ENCODE measurements at regions not wholly inside any gene's neighbourhood (a gene's known extent, or its start where the extent isn't known, plus 50 kb on each side); places are given as distances from the start of the nearest gene placed in this dataset.

- TF ChIP-seq ARNTL (CRISPR knock-in tag; IDR thresholded peaks at IDR 0.05; ENCODE audit: borderline replicate concordance, low read depth) (no peak), ZC3H10 (CRISPR knock-in tag; IDR thresholded peaks at IDR 0.05) (no peak), CREB5 (CRISPR knock-in tag; IDR thresholded peaks at IDR 0.05; ENCODE audit: low read depth) (no peak), POU6F1 (CRISPR knock-in tag; IDR thresholded peaks at IDR 0.05; ENCODE audit: borderline replicate concordance, low read depth) (no peak), ZFP30 (CRISPR knock-in tag; IDR thresholded peaks at IDR 0.05) (no peak), TCF4 (CRISPR knock-in tag; IDR thresholded peaks at IDR 0.05; ENCODE audit: borderline replicate concordance) (no peak), ZFP3 (CRISPR knock-in tag; IDR thresholded peaks at IDR 0.05) (no peak)
Observed at GRCh38 chr5:164355267-164355830, 849.9 kb downstream of the MAT2B start.

All from SK-N-SH treated with all-trans-retinoic acid at 6 μM for 48 hours (cell line).